ENCODE measurements at regions not wholly inside any gene's neighbourhood (a gene's known extent, or its start where the extent isn't known, plus 50 kb on each side); places are given as distances from the start of the nearest gene placed in this dataset.

DNA sequence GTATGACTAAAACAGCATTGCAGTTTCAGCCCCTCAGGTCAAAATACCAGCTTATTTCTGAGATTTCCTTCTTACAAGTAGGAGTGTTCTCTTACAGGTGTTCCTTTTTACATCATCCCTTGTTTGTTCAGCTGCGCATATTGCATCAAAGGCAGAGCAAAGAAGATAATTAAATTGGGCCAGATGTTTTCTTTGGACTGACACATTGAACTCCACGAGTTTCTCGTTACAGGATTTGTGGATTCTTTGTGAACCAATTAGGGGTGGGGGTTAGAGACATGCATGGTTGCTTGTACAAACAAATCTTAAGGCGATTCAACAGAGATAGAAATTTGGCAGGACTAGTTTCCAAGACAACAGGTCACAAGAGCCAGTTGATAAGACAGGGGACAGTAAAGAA lies 95.7 kb downstream of the SPANXN4 start:
- Histone ChIP-seq H3K18ac (ENCODE audit: low read depth, low read length) (no peak overlapping the region), H3K9me3 (ENCODE audit: control insufficient read depth, insufficient read depth, low read length) (peaks cover 6% of the 10 kb centered on the region; the same call in 1 of the 2 replicates), H2AFZ (replicated peaks; ENCODE audit: low read length, poor library complexity) (no peak overlapping the region), H4K8ac (ENCODE audit: low read depth in 2 of 2, low read length in 2 of 2) (no peak overlapping the region), H3K9ac (ENCODE audit: low read depth, low read length) (no peak overlapping the region), H4K5ac (ENCODE audit: low read depth, low read length) (no peak overlapping the region), H3K4me2 (ENCODE audit: low read depth, low read length) (no peak overlapping the region), H3K14ac (replicated peaks; ENCODE audit: low read depth, low read length) (no peak overlapping the region), H3K27me3 (ENCODE audit: control insufficient read depth, insufficient read depth, low read length) (no peaks in the 10 kb centered on the region), H4K20me1 (ENCODE audit: insufficient read depth, low read length) (no peaks in the 10 kb centered on the region), H2BK15ac (ENCODE audit: low read depth, low read length) (no peak overlapping the region), H3K23ac (ENCODE audit: low read depth, low read length) (no peak overlapping the region), H3K36me3 (ENCODE audit: control insufficient read depth, insufficient read depth, low read length) (no peaks in the 10 kb centered on the region), H2AK9ac (replicated peaks; ENCODE audit: low read depth, low read length, poor library complexity) (no peak overlapping the region), H3K4ac (ENCODE audit: low read depth, low read length) (no peak overlapping the region), H3K27ac (ENCODE audit: insufficient read depth, low read length) (no peak overlapping the region), H2BK5ac (ENCODE audit: low read depth, low read length, poor library complexity, severe bottlenecking) (no peak overlapping the region), H4K91ac (ENCODE audit: insufficient read depth, low read depth, low read length) (no peak overlapping the region), H3K79me1 (ENCODE audit: low read depth in 1 of 2, low read length in 2 of 2) (no peaks in the 10 kb centered on the region), H2AK5ac (ENCODE audit: low read depth, low read length) (no peak overlapping the region), H3K4me1 (ENCODE audit: control insufficient read depth, insufficient read depth, low read length) (no peaks in the 10 kb centered on the region), H3K9me1 (ENCODE audit: insufficient read depth, low read length) (no peaks in the 10 kb centered on the region), H2BK120ac (ENCODE audit: low read depth, low read length) (no peak overlapping the region), H3K56ac (ENCODE audit: extremely low read depth, insufficient read depth, low read length) (no peak overlapping the region), H3K4me3 (ENCODE audit: insufficient read depth, low read depth, low read length) (no peak overlapping the region), H2BK20ac (ENCODE audit: low read depth, low read length) (no peak overlapping the region)
- ChIA-PET CTCF (no interaction called here), POLR2A (ENCODE audit: unreplicated experiment) (interaction anchor here (0.6 kb wide), 1 partner anchor 1746 kb away, joined by 3 read pairs; no protein-coding TSS in a partner anchor)
- ATAC-seq (ENCODE audit: low read depth) (no peak), DNase-seq (no peak)
- no TSS peak for BruUV-seq (replicated peaks)
- in situ Hi-C loops (cut with MboI; ENCODE audit: low sequenced_read_pairs), result no loop called here
- TF ChIP-seq FOS (IDR thresholded peaks at IDR 0.05; ENCODE audit: low read depth, low read length) (no peak), MXI1 (IDR thresholded peaks at IDR 0.05; ENCODE audit: borderline replicate concordance, low read depth, low read length) (no peak), POLR2A (IDR thresholded peaks at IDR 0.05; ENCODE audit: low read depth, low read length) (no peak), MAZ (IDR thresholded peaks at IDR 0.05; ENCODE audit: borderline replicate concordance, low read depth, low read length) (no peak), RAD21 (IDR thresholded peaks at IDR 0.05; ENCODE audit: low read length) (no peak)
- TF ChIP-seq, protein P1, sequence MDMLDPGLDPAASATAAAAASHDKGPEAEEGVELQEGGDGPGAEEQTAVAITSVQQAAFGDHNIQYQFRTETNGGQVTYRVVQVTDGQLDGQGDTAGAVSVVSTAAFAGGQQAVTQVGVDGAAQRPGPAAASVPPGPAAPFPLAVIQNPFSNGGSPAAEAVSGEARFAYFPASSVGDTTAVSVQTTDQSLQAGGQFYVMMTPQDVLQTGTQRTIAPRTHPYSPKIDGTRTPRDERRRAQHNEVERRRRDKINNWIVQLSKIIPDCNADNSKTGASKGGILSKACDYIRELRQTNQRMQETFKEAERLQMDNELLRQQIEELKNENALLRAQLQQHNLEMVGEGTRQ (IDR thresholded peaks at IDR 0.05; ENCODE audit: low read depth, low read length), result no peak
- TF ChIP-seq, protein P2, sequence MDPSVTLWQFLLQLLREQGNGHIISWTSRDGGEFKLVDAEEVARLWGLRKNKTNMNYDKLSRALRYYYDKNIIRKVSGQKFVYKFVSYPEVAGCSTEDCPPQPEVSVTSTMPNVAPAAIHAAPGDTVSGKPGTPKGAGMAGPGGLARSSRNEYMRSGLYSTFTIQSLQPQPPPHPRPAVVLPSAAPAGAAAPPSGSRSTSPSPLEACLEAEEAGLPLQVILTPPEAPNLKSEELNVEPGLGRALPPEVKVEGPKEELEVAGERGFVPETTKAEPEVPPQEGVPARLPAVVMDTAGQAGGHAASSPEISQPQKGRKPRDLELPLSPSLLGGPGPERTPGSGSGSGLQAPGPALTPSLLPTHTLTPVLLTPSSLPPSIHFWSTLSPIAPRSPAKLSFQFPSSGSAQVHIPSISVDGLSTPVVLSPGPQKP (IDR thresholded peaks at IDR 0.05; ENCODE audit: borderline replicate concordance, low read depth, low read length), result no peak
- dilution Hi-C loops (cut with HindIII; ENCODE audit: low sequenced_read_pairs, unreplicated experiment), result no loop called here
- intact Hi-C loops (cut with micrococcal nuclease), result no loop called here
- 33% methylated on average over 2 of the region's 4 CpGs; no CpG with 5 or more reads in 1 of the 2 experiments for WGBS, 2 experiments (ENCODE audit: extremely low coverage in 2 of 2, insufficient read length in 1 of 2)

Measured in IMR-90 (cell line).